ENCODE measurements at regions not wholly inside any gene's neighbourhood (a gene's known extent, or its start where the extent isn't known, plus 50 kb on each side); places are given as distances from the start of the nearest gene placed in this dataset.

GRCh38 chr14:84544486-84545131, 985.3 kb upstream of the FLRT2 start:
- no peaks in the 10 kb centered on the region for H3K27me3 ChIP-seq
- DNase-seq (no peak), FAIRE-seq (no peak), ATAC-seq (no peak)
- intact Hi-C loops (cut with DNase I), result no loop called here
- no peak overlapping the region for H3K4me3 ChIP-seq
- H3K27ac ChIP-seq, result no peak overlapping the region
- 68 to 69% methylated on average over 6 of the region's 6 CpGs for WGBS, 2 donors
- H3K36me3 ChIP-seq, result no peaks in the 10 kb centered on the region
- TF ChIP-seq CTCF (IDR thresholded peaks at IDR 0.05), result no peak
- H3K4me1 ChIP-seq, result no peaks in the 10 kb centered on the region
- H3K9me3 ChIP-seq, result no peaks in the 10 kb centered on the region

GRCh38 chr14:84546236-84546635, 983.7 kb upstream of the FLRT2 start:
- FAIRE-seq, result no peak
- 73 to 85% methylated on average over 2 of the region's 2 CpGs for WGBS, 2 donors
- Histone ChIP-seq H3K27ac (no peak overlapping the region), H3K4me1 (no peaks in the 10 kb centered on the region), H3K9me3 (no peaks in the 10 kb centered on the region), H3K36me3 (no peaks in the 10 kb centered on the region), H3K27me3 (no peaks in the 10 kb centered on the region), H3K4me3 (no peak overlapping the region)
- DNase-seq, result no peak
- intact Hi-C loops (cut with DNase I), result no loop called here
- ATAC-seq, result no peak
- TF ChIP-seq CTCF (IDR thresholded peaks at IDR 0.05), result no peak

- Histone ChIP-seq H3K9me3 (no peaks in the 10 kb centered on the region), H3K4me3 (no peak overlapping the region), H3K36me3 (no peaks in the 10 kb centered on the region), H3K27me3 (no peaks in the 10 kb centered on the region), H3K4me1 (peaks cover 0 to 7% (median 3%) of the 10 kb centered on the region in 3 donors), H3K27ac (no peak overlapping the region)
- TF ChIP-seq CTCF (IDR thresholded peaks at IDR 0.05), result no peak
- ATAC-seq, result no peak
- FAIRE-seq, result no peak
- intact Hi-C loops (cut with DNase I), result no loop called here
- DNase-seq, result no peak
- 69 to 83% methylated on average over 3 of the region's 3 CpGs for WGBS, 2 donors
These were observed 975.8 kb upstream of the FLRT2 start for GRCh38 chr14:84554136-84554535.

- no peaks in the 10 kb centered on the region for H3K27me3 ChIP-seq
- no peaks in the 10 kb centered on the region for H3K36me3 ChIP-seq
- DNase-seq (no peak), FAIRE-seq (no peak), ATAC-seq (peak; percentile 57 to 78 (median 72))
- intact Hi-C loops (cut with DNase I), result no loop called here
- H3K9me3 ChIP-seq, result no peaks in the 10 kb centered on the region
- 6 to 12% methylated on average over 2 of the region's 2 CpGs for WGBS, 2 donors
- no peak overlapping the region for H3K27ac ChIP-seq
- H3K4me3 ChIP-seq, result no peak overlapping the region
- no peak for TF ChIP-seq CTCF (IDR thresholded peaks at IDR 0.05)
- H3K4me1 ChIP-seq, result peaks cover 0 to 7% (median 3%) of the 10 kb centered on the region in 3 donors
These were observed 974.5 kb upstream of the FLRT2 start for GRCh38 chr14:84555493-84555892.

- Histone ChIP-seq H3K4me3 (no peak overlapping the region), H3K27ac (no peak overlapping the region), H3K4me1 (no peaks in the 10 kb centered on the region), H3K27me3 (no peaks in the 10 kb centered on the region), H3K36me3 (no peaks in the 10 kb centered on the region), H3K9me3 (no peaks in the 10 kb centered on the region)
- ATAC-seq (no peak), DNase-seq (no peak), FAIRE-seq (no peak)
- TF ChIP-seq CTCF (IDR thresholded peaks at IDR 0.05), result no peak
- intact Hi-C loops (cut with DNase I), result no loop called here
- 92 to 95% methylated on average over 6 of the region's 6 CpGs for WGBS, 2 donors
These were observed 963.8 kb upstream of the FLRT2 start for GRCh38 chr14:84566109-84566508.
